B cell (primary cell): ENCODE measurements at regions not wholly inside any gene's neighbourhood (a gene's known extent, or its start where the extent isn't known, plus 50 kb on each side); places are given as distances from the start of the nearest gene placed in this dataset.
"Not testable (repeated sequence)": the region's sequence is repeated elsewhere in the genome, so short reads cannot be mapped to it uniquely, and the experiment has no call there.

Experiments
- ATAC-seq: fragments of 200-7000 bp; cut with Tn5 transposase; one replicate; pipeline ENCODE4 v1.10.0; 2021; ENCODE audit warnings: low read depth, mild to moderate bottlenecking, moderate number of reproducible peaks, moderate library complexity
- CTCF ChIA-PET: fragments of 350-600 bp; sonication (Branson Sonifier 250); formaldehyde crosslinking; loops from one replicate; lab custom pipeline; 2021; ENCODE audit warnings: antibody characterized with exemption, inconsistent platforms; lab: Charles Lee
- POLR2A ChIA-PET: fragments of 350-600 bp; sonication (Branson Sonifier 250); formaldehyde crosslinking; loops from one replicate; lab custom pipeline; 2021; ENCODE audit warnings: antibody characterized with exemption; lab: Charles Lee
- DNase-seq: peaks from one replicate; pipeline ENCODE4 v3.0.0; 2013
- H2AFZ ChIP-seq: 2 replicates; pipeline ENCODE4 v1.6.1; 2012; ENCODE audit warnings: mild to moderate bottlenecking, low read depth, low read length; ENCODE audit not compliant: insufficient read depth, poor library complexity, severe bottlenecking
- H3K27ac ChIP-seq, 2 donors: 1 replicate in 1 of 2; 2 replicates in 1 of 2; pipeline ENCODE4 v1.5.1; 2012 to 2013; ENCODE audit warnings: low read length in 2 of 2, mild to moderate bottlenecking in 2 of 2, moderate library complexity in 1 of 2
- H3K27me3 ChIP-seq, 4 experiments: fragments of 200-600 bp in 1 of 4; sonication (generic) in 1 of 4; replicated peaks in 1 of 4; 1 replicate in 2 of 4; 2 replicates in 2 of 4; pipeline versions ENCODE4 v1.6.1 to v1.7.0; 2013 to 2016; ENCODE audit warnings: low read length in 3 of 4, mild to moderate bottlenecking in 2 of 4, mixed read lengths in 1 of 4, moderate library complexity in 1 of 4; ENCODE audit not compliant: insufficient read depth in 4 of 4, control insufficient read depth in 3 of 4; ENCODE audit errors: control extremely low read depth in 1 of 4
- H3K36me3 ChIP-seq, 2 experiments: replicated peaks in 1 of 2; 1 replicate in 1 of 2; 2 replicates in 1 of 2; pipeline versions ENCODE4 v1.6.1 to v1.7.1; 2013; ENCODE audit warnings: low read length in 1 of 2; ENCODE audit not compliant: insufficient read depth in 2 of 2, control insufficient read depth in 1 of 2; ENCODE audit errors: control extremely low read depth in 1 of 2, extremely low read depth in 1 of 2
- H3K4me1 ChIP-seq, 2 donors: fragments of 200-600 bp in 1 of 2; sonication (generic) in 1 of 2; 1 replicate in 1 of 2; 2 replicates in 1 of 2; pipeline versions ENCODE4 v1.5.1 to v1.6.1; 2013 to 2017; ENCODE audit warnings: low read length in 2 of 2; ENCODE audit not compliant: control insufficient read depth in 2 of 2, insufficient read depth in 2 of 2
- H3K4me2 ChIP-seq: replicated peaks from 2 replicates; pipeline ENCODE3; 2012; ENCODE audit warnings: mild to moderate bottlenecking, low read depth, low read length; ENCODE audit not compliant: poor library complexity, severe bottlenecking
- H3K4me3 ChIP-seq, 5 experiments: fragments of 200-600 bp in 1 of 5; sonication (generic) in 1 of 5; 1 replicate in 3 of 5; 2 replicates in 2 of 5; pipeline versions ENCODE4 v1.5.1 to v1.7.0; 2011 to 2016; ENCODE audit warnings: low read length in 4 of 5, mild to moderate bottlenecking in 4 of 5, low read depth in 2 of 5, control low read depth in 1 of 5, moderate library complexity in 1 of 5; ENCODE audit not compliant: insufficient read depth in 1 of 5; ENCODE audit errors: control extremely low read depth in 1 of 5, extremely low read depth in 1 of 5
- H3K79me2 ChIP-seq: fragments of 200-600 bp; sonication (generic); one replicate; pipeline ENCODE4 v1.6.0; 2016; ENCODE audit warnings: low read length; ENCODE audit not compliant: control insufficient read depth, insufficient read depth
- H3K9ac ChIP-seq: fragments of 200-600 bp; sonication (generic); 2 replicates; pipeline ENCODE4 v1.6.1; 2017; ENCODE audit warnings: mild to moderate bottlenecking, low read length, moderate library complexity
- H3K9me3 ChIP-seq, 3 donors: one replicate each; pipeline versions ENCODE4 v1.6.1 to v1.7.1; 2013; ENCODE audit warnings: low read length in 2 of 3; ENCODE audit not compliant: control insufficient read depth in 2 of 3, insufficient read depth in 1 of 3; ENCODE audit errors: control extremely low read depth in 1 of 3
- H4K20me1 ChIP-seq: 2 replicates; pipeline ENCODE4 v1.6.0; 2012; ENCODE audit warnings: mild to moderate bottlenecking, low read length; ENCODE audit not compliant: insufficient read depth, control insufficient read depth, poor library complexity, severe bottlenecking
- H3K27ac Mint-ChIP-seq: one replicate; pipeline ENCODE4 v1.8.0; 2021; ENCODE audit warnings: mixed read lengths
- H3K27me3 Mint-ChIP-seq: one replicate; pipeline ENCODE4 v1.8.0; 2021; ENCODE audit warnings: mixed read lengths
- H3K4me1 Mint-ChIP-seq: one replicate; pipeline ENCODE4 v1.8.0; 2021; ENCODE audit warnings: mixed read lengths
- H3K4me3 Mint-ChIP-seq: one replicate; pipeline ENCODE4 v1.8.0; 2021; ENCODE audit warnings: mixed read lengths
- H3K9me3 Mint-ChIP-seq: one replicate; pipeline ENCODE4 v1.8.0; 2022; ENCODE audit warnings: mixed read lengths; ENCODE audit not compliant: insufficient read depth
- EZH2 ChIP-seq: IDR thresholded peaks from 2 replicates; pipeline ENCODE4 v1.6.1; 2012; ENCODE audit warnings: borderline replicate concordance, low read depth, mild to moderate bottlenecking, moderate library complexity, low read length; ENCODE audit not compliant: insufficient read depth, poor library complexity, severe bottlenecking
- WGBS: methylation state at CpG from one replicate; pipeline ENCODE4 v1.1.5; 2013; ENCODE audit warnings: missing lambda C conversion rate; ENCODE audit not compliant: insufficient coverage; 5-methylcytosine and 5-hydroxymethylcytosine counted together
- intact Hi-C: fragments of 100-400 bp; cut with micrococcal nuclease; formaldehyde crosslinking; loops from one replicate; pipeline ENCODE4 v1.10.0; 2022
- TF ChIP-seq, protein P1 (sequence below): fragments of 200-600 bp; IDR thresholded peaks from one replicate; pipeline ENCODE4 v1.8.0; 2022; ENCODE audit warnings: antibody characterized with exemption, mild to moderate bottlenecking

DNA sequence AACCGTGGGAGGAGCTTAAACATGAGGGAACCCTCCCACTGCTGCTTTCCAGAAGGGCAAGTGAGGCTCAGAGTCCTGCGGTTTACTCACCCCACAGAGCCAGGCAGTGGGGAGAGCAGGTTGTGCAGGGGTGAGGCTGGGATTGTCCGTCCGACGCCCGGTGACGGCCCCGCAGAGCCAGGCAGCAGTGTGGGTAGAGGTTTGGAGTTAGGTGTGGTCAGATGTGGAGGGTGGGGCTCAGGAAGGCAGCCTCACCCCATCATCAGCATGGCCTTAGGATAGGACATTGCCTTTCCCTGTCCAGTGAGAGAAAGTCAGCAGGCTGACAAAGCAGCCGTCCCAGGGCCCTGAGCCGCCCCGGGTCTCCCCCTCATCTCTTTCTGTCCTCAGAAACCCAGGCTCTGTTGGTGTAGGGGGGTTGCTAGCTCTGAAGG is 234.6 kb downstream of the DLL1 start:
- H3K27ac ChIP-seq = no peak overlapping the region
- no peaks in the 10 kb centered on the region for H3K4me1 Mint-ChIP-seq
- ChIA-PET POLR2A (no interaction called here), CTCF (no interaction called here)
- H3K27ac Mint-ChIP-seq = no peak overlapping the region
- no peaks in the 10 kb centered on the region for H3K36me3 ChIP-seq
- ATAC-seq = no peak
- no peak for DNase-seq
- H3K27me3 ChIP-seq = no peaks in the 10 kb centered on the region
- TF ChIP-seq EZH2 = no peak
- TF ChIP-seq, protein P1, sequence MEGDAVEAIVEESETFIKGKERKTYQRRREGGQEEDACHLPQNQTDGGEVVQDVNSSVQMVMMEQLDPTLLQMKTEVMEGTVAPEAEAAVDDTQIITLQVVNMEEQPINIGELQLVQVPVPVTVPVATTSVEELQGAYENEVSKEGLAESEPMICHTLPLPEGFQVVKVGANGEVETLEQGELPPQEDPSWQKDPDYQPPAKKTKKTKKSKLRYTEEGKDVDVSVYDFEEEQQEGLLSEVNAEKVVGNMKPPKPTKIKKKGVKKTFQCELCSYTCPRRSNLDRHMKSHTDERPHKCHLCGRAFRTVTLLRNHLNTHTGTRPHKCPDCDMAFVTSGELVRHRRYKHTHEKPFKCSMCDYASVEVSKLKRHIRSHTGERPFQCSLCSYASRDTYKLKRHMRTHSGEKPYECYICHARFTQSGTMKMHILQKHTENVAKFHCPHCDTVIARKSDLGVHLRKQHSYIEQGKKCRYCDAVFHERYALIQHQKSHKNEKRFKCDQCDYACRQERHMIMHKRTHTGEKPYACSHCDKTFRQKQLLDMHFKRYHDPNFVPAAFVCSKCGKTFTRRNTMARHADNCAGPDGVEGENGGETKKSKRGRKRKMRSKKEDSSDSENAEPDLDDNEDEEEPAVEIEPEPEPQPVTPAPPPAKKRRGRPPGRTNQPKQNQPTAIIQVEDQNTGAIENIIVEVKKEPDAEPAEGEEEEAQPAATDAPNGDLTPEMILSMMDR = no peak
- WGBS = 55% methylated on average over 1 of the region's 11 CpGs
- no peak overlapping the region for H3K4me3 Mint-ChIP-seq
- no peak overlapping the region for H3K9ac ChIP-seq
- intact Hi-C loops = no loop called here
- no peaks in the 10 kb centered on the region for H4K20me1 ChIP-seq
- no peaks in the 10 kb centered on the region for H3K79me2 ChIP-seq
- H2AFZ ChIP-seq = no peak overlapping the region
- no peaks in the 10 kb centered on the region for H3K4me1 ChIP-seq
- H3K4me3 ChIP-seq = no peak overlapping the region
- H3K27me3 Mint-ChIP-seq = no peaks in the 10 kb centered on the region
- H3K9me3 Mint-ChIP-seq = no peaks in the 10 kb centered on the region
- no peak overlapping the region for H3K4me2 ChIP-seq
- H3K9me3 ChIP-seq = peaks cover 0 to 3% (median 0%) of the 10 kb centered on the region in 3 donors

DNA sequence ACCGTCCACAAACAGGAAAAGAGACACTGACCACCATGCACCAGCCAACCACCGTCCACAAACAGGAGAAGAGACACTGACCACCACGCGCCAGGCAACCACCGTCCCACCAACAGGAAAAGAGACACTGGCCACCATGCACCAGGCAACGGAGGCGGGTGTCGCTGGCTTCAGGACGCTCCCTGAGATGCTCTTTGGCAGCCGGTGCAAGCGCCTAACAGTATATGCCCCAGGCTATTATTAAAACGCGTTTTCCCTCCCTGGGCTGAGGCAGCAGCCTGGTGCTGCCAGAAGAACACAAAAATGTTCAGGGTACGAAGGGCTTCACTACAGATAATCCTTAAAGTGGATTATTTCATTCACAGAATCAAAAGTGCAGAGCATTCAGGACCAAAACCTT is 235.1 kb downstream of the DLL1 start:
- H2AFZ ChIP-seq, H3K4me1 Mint-ChIP-seq, POLR2A ChIA-PET, H3K9me3 Mint-ChIP-seq, H3K4me2 ChIP-seq, intact Hi-C loops, H3K9ac ChIP-seq, H3K27ac Mint-ChIP-seq, H3K9me3 ChIP-seq, H3K36me3 ChIP-seq, DNase-seq, H3K4me3 Mint-ChIP-seq, H3K27me3 Mint-ChIP-seq, ATAC-seq, H3K79me2 ChIP-seq, H3K4me3 ChIP-seq, H3K27me3 ChIP-seq, H4K20me1 ChIP-seq, CTCF ChIA-PET, H3K4me1 ChIP-seq, H3K27ac ChIP-seq: not testable (repeated sequence)
- WGBS = 97% methylated on average over 13 of the region's 14 CpGs
